ENCODE measurements at regions not wholly inside any gene's neighbourhood (a gene's known extent, or its start where the extent isn't known, plus 50 kb on each side); places are given as distances from the start of the nearest gene placed in this dataset.

DNA sequence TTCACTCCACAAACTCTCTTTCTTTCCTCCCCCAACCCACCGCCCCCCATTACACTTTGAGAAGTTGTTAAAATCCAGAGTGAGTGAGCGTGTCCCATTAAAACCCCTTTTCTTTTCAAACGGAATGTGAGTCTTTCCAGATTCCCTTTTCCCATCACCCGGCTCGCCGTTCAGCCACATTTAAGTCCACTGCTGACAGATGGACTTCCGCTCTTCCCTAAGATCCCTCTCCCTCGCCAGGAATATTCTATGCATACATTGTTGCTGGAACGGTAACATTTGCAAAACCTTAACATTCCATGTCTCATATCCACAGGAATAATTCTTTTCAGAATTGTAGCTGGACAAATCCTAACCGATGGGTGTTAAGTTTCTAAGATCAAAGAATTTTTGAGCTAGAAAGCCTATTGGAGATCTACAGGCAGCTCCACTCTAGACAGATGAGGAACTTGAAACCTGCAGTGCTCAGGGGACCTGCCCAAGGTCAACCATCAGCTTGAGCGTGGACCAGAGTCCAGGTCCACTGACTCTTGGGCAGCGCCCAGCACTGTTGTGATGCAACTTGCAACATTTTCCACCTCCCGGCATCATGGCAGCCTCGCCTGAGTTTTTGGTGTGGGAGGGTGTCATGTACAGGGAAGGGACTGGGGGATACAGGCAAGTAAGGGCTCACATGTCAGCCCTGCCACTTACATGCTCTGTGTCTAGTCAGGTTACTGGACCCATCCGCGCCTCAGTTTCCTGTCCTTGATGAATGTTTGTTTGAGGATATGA is 500.1 kb downstream of the CCDC171 start:
- TF ChIP-seq CTCF (conservative IDR thresholded peaks at IDR 0.05; ENCODE audit: low read length) (no peak), EZH2phosphoT487 (IDR thresholded peaks at IDR 0.05; ENCODE audit: borderline replicate concordance, low read depth, low read length) (no peak)
